Liver (tissue), 3 donors: ENCODE measurements at regions not wholly inside any gene's neighbourhood (a gene's known extent, or its start where the extent isn't known, plus 50 kb on each side); places are given as distances from the start of the nearest gene placed in this dataset.

Source experiments
- ATF3 ChIP-seq: IDR thresholded peaks from 2 replicates; pipeline ENCODE4 v1.6.1; 2016; ENCODE audit warnings: antibody characterized with exemption
- CTCF ChIP-seq: fragments of 150-350 bp; IDR thresholded peaks from 2 replicates; pipeline ENCODE4 v1.5.1; 2017; ENCODE audit warnings: improper control_type of control experiment, low read depth, low read length; ENCODE audit not compliant: missing input control
- FOXA1 ChIP-seq: IDR thresholded peaks from 2 replicates; pipeline ENCODE4 v1.6.1; 2016; ENCODE audit warnings: antibody characterized with exemption
- GABPA ChIP-seq, 2 donors: IDR thresholded peaks in 1 of 2; conservative IDR thresholded peaks in 1 of 2; 2 replicates each; pipeline ENCODE4 v1.6.1; 2016; ENCODE audit warnings: antibody characterized with exemption in 2 of 2, mild to moderate bottlenecking in 1 of 2, moderate library complexity in 1 of 2
- RAD21 ChIP-seq, 2 donors: IDR thresholded peaks; 2 replicates each; pipeline ENCODE4 v1.6.1; 2016; ENCODE audit warnings: antibody characterized with exemption in 2 of 2, mild to moderate bottlenecking in 2 of 2
- donor health status: healthy.
- donor health status: healthy.

GRCh38 chr2:15807418-15808203 is 132.7 kb upstream of the MYCN start:
- TF ChIP-seq CTCF (no peak), GABPA (IDR thresholded peaks at IDR 0.05 in 1 of 2, conservative IDR thresholded peaks at IDR 0.05 in 1 of 2) (no peak), FOXA1 (no peak), ATF3 (no peak), RAD21 (IDR thresholded peaks at IDR 0.05) (no peak)
